ENCODE measurements at regions not wholly inside any gene's neighbourhood (a gene's known extent, or its start where the extent isn't known, plus 50 kb on each side); places are given as distances from the start of the nearest gene placed in this dataset.

GRCh38 chr5:43941806-43942205, 338.8 kb downstream of the NNT start:
- H3K4me3 ChIP-seq (ENCODE audit: low read depth in 2 of 2, low read length in 2 of 2), result no peak overlapping the region
- intact Hi-C loops (cut with micrococcal nuclease; ENCODE audit: unreplicated experiment), result no loop called here
- H3K4me1 ChIP-seq (ENCODE audit: control insufficient read depth, insufficient read depth, low read length), result no peaks in the 10 kb centered on the region
- in situ Hi-C loops (cut with HindIII; ENCODE audit: low pct_unique_long_range_greater_than_20kb, low sequenced_read_pairs), result no loop called here
- CTCF ChIA-PET, result no interaction called here
- TF ChIP-seq SIN3A (IDR thresholded peaks at IDR 0.05; ENCODE audit: borderline replicate concordance, insufficient read depth, low read depth, low read length), result no peak
- TF ChIP-seq TCF7L2 (IDR thresholded peaks at IDR 0.05; ENCODE audit: low read depth, low read length), result no peak
- TF ChIP-seq POLR2AphosphoS5 (IDR thresholded peaks at IDR 0.05; ENCODE audit: low read depth, low read length), result no peak
- TF ChIP-seq CTCF (IDR thresholded peaks at IDR 0.05), result no peak
- TF ChIP-seq REST (IDR thresholded peaks at IDR 0.05; ENCODE audit: insufficient read depth in 1 of 2, low read depth in 2 of 2, low read length in 1 of 2), result no peak
- no peak for ATAC-seq
- H3K9me3 ChIP-seq (ENCODE audit: control insufficient read depth, insufficient read depth, low read depth, low read length), result no peaks in the 10 kb centered on the region
- no peak overlapping the region for H3K27ac ChIP-seq (ENCODE audit: low read length)
- BruUV-seq (replicated peaks), result no TSS peak
- no peak for DNase-seq (ENCODE audit: low read depth, low spot score)
- POLR2A ChIA-PET, result no interaction called here
- no peaks in the 10 kb centered on the region for H3K36me3 ChIP-seq (ENCODE audit: control insufficient read depth, insufficient read depth, low read length)
- no peaks in the 10 kb centered on the region for H3K27me3 ChIP-seq (ENCODE audit: control insufficient read depth, insufficient read depth, low read length)

- H3K27ac ChIP-seq (ENCODE audit: low read length), result no peak overlapping the region
- intact Hi-C loops (cut with micrococcal nuclease; ENCODE audit: unreplicated experiment), result no loop called here
- no peaks in the 10 kb centered on the region for H3K4me1 ChIP-seq (ENCODE audit: control insufficient read depth, insufficient read depth, low read length)
- H3K4me3 ChIP-seq (ENCODE audit: low read depth in 2 of 2, low read length in 2 of 2), result no peak overlapping the region
- no peaks in the 10 kb centered on the region for H3K27me3 ChIP-seq (ENCODE audit: control insufficient read depth, insufficient read depth, low read length)
- no peaks in the 10 kb centered on the region for H3K9me3 ChIP-seq (ENCODE audit: control insufficient read depth, insufficient read depth, low read depth, low read length)
- H3K36me3 ChIP-seq (ENCODE audit: control insufficient read depth, insufficient read depth, low read length), result no peaks in the 10 kb centered on the region
- no TSS peak for BruUV-seq (replicated peaks)
- POLR2A ChIA-PET, result no interaction called here
- no peak for ATAC-seq
- CTCF ChIA-PET, result no interaction called here
- DNase-seq (ENCODE audit: low read depth, low spot score), result no peak
- in situ Hi-C loops (cut with HindIII; ENCODE audit: low pct_unique_long_range_greater_than_20kb, low sequenced_read_pairs), result no loop called here
- TF ChIP-seq CTCF (IDR thresholded peaks at IDR 0.05), result no peak
- TF ChIP-seq TCF7L2 (IDR thresholded peaks at IDR 0.05; ENCODE audit: low read depth, low read length), result no peak
- TF ChIP-seq REST (IDR thresholded peaks at IDR 0.05; ENCODE audit: insufficient read depth in 1 of 2, low read depth in 2 of 2, low read length in 1 of 2), result no peak
- no peak for TF ChIP-seq POLR2AphosphoS5 (IDR thresholded peaks at IDR 0.05; ENCODE audit: low read depth, low read length)
- TF ChIP-seq SIN3A (IDR thresholded peaks at IDR 0.05; ENCODE audit: borderline replicate concordance, insufficient read depth, low read depth, low read length), result no peak
Measured at GRCh38 chr5:43940562-43940961, 337.6 kb downstream of the NNT start.
